ENCODE measurements at regions not wholly inside any gene's neighbourhood (a gene's known extent, or its start where the extent isn't known, plus 50 kb on each side); places are given as distances from the start of the nearest gene placed in this dataset.

- H3K27ac ChIP-seq = no peak overlapping the region
- no peaks in the 10 kb centered on the region for H3K27me3 ChIP-seq
- TF ChIP-seq POLR2A (IDR thresholded peaks at IDR 0.05) (no peak), CTCF (IDR thresholded peaks at IDR 0.05) (no peak), EP300 (IDR thresholded peaks at IDR 0.05) (no peak)
- no peaks in the 10 kb centered on the region for H3K9me3 ChIP-seq
- no peak for DNase-seq
- no peak overlapping the region for H3K4me3 ChIP-seq
- no peaks in the 10 kb centered on the region for H3K36me3 ChIP-seq
- H3K4me1 ChIP-seq (ENCODE audit: insufficient read depth) = no peaks in the 10 kb centered on the region
- 88 to 96% (median 93%) methylated on average over 6 of the region's 6 CpGs for WGBS, 3 donors
- intact Hi-C loops (cut with DNase I) = no loop called here
Observed at GRCh38 chr2:128519517-128520215, 201.0 kb upstream of the HS6ST1 start.

DNA sequence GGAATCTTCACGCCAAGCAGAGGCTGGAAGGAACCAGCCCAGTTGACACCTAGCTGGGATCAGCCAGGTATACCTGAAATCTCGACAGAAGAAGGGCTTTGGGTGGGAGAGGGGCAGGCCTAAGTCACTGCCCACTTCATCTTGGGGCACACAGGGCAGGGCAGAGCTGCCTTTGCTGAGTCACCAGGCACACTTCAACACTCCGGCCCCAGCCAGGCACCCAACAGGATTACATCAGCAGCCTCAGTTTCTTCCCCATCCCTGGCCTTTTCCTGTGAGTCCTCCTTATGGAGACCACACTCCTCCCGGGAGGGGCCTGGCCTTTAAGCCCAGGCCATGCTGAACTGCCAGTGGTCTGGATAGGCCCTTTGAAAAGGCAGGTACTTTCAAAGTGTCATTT, 201.7 kb upstream of the HS6ST1 start:
- Histone ChIP-seq H3K36me3 (no peaks in the 10 kb centered on the region), H3K4me1 (ENCODE audit: insufficient read depth) (no peaks in the 10 kb centered on the region), H3K9me3 (no peaks in the 10 kb centered on the region), H3K4me3 (no peak overlapping the region), H3K27ac (no peak overlapping the region), H3K27me3 (no peaks in the 10 kb centered on the region)
- DNase-seq = no peak
- intact Hi-C loops (cut with DNase I) = no loop called here
- 91 to 93% (median 92%) methylated on average over 4 of the region's 4 CpGs for WGBS, 3 donors
- TF ChIP-seq EP300 (IDR thresholded peaks at IDR 0.05) = no peak
- no peak for TF ChIP-seq POLR2A (IDR thresholded peaks at IDR 0.05)
- no peak for TF ChIP-seq CTCF (IDR thresholded peaks at IDR 0.05)

DNA sequence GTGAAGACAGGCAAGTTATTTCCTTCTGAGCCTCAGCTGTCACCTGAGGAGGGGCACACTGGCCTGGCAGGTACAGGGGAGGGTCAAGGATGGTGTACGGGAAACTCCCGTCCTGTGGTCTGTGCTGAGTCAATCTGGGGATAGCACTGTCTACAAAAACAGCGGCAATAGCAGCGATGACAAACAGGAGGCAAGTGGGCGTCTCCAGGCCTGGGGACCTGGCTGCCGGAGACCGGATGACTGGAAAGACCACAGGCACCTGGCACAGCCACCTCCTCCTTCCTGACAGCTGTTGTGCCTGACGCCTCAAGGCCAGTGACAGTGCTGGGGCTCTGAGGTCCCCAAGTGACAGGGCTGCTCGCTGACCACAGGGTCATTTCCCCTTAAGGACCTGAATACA, 202.1 kb upstream of the HS6ST1 start:
- H3K27ac ChIP-seq = no peak overlapping the region
- TF ChIP-seq EP300 (IDR thresholded peaks at IDR 0.05) = no peak
- TF ChIP-seq POLR2A (IDR thresholded peaks at IDR 0.05) = no peak
- no peak for TF ChIP-seq CTCF (IDR thresholded peaks at IDR 0.05)
- H3K36me3 ChIP-seq = no peaks in the 10 kb centered on the region
- intact Hi-C loops (cut with DNase I) = no loop called here
- WGBS, 3 donors = 87 to 92% (median 91%) methylated on average over 9 of the region's 9 CpGs
- H3K4me1 ChIP-seq (ENCODE audit: insufficient read depth) = no peaks in the 10 kb centered on the region
- no peaks in the 10 kb centered on the region for H3K27me3 ChIP-seq
- no peaks in the 10 kb centered on the region for H3K9me3 ChIP-seq
- H3K4me3 ChIP-seq = no peak overlapping the region
- DNase-seq = no peak

- TF ChIP-seq CTCF (IDR thresholded peaks at IDR 0.05) (no peak), EP300 (IDR thresholded peaks at IDR 0.05) (no peak), POLR2A (IDR thresholded peaks at IDR 0.05) (no peak)
- DNase-seq = no peak
Observed at GRCh38 chr2:128521482-128521881, 202.8 kb upstream of the HS6ST1 start.

More at GRCh38 chr2:128521482-128521881, 202.8 kb upstream of the HS6ST1 start:
- no peaks in the 10 kb centered on the region for H3K27me3 ChIP-seq
- no peaks in the 10 kb centered on the region for H3K9me3 ChIP-seq
- H3K4me1 ChIP-seq (ENCODE audit: insufficient read depth) = no peaks in the 10 kb centered on the region
- H3K4me3 ChIP-seq = no peak overlapping the region
- no peaks in the 10 kb centered on the region for H3K36me3 ChIP-seq
- intact Hi-C loops (cut with DNase I) = no loop called here
- 89 to 100% (median 95%) methylated on average over 4 of the region's 4 CpGs for WGBS, 3 donors
- no peak overlapping the region for H3K27ac ChIP-seq

All from ovary (tissue), 7 donors.